Fibroblast of villous mesenchyme (primary cell): ENCODE measurements at regions not wholly inside any gene's neighbourhood (a gene's known extent, or its start where the extent isn't known, plus 50 kb on each side); places are given as distances from the start of the nearest gene placed in this dataset.

ENCODE experiments used
- DNase-seq: peaks from one replicate; pipeline ENCODE4 v3.0.0-alpha.2; 2010; ENCODE audit warnings: low read depth
- H3K4me3 ChIP-seq: 2 replicates; pipeline ENCODE4 v1.5.1; 2011; ENCODE audit warnings: low read depth, mild to moderate bottlenecking, low read length
- CTCF ChIP-seq: IDR thresholded peaks from 2 replicates; pipeline ENCODE4 v1.5.1; 2012; ENCODE audit warnings: low read depth, mild to moderate bottlenecking, low read length; ENCODE audit not compliant: insufficient read depth

GRCh38 chr13:106630650-106631049, 62.7 kb upstream of the ARGLU1 start:
- no peak for TF ChIP-seq CTCF
- H3K4me3 ChIP-seq: no peak overlapping the region
- DNase-seq: no peak

- H3K4me3 ChIP-seq: no peak overlapping the region
- no peak for DNase-seq
- no peak for TF ChIP-seq CTCF
Measured at GRCh38 chr13:106630162-106630561, 62.2 kb upstream of the ARGLU1 start.

GRCh38 chr13:106628936-106629659, 61.2 kb upstream of the ARGLU1 start:
- no peak for TF ChIP-seq CTCF
- H3K4me3 ChIP-seq: no peak overlapping the region
- DNase-seq: no peak

- no peak for TF ChIP-seq CTCF
- no peak for DNase-seq
- H3K4me3 ChIP-seq: no peak overlapping the region
Measured at GRCh38 chr13:106626473-106626872, 58.5 kb upstream of the ARGLU1 start.

- no peak for DNase-seq
- no peak overlapping the region for H3K4me3 ChIP-seq
- TF ChIP-seq CTCF: no peak
Measured at GRCh38 chr13:106625578-106625977, 57.6 kb upstream of the ARGLU1 start.

GRCh38 chr13:106623799-106624460, 56.0 kb upstream of the ARGLU1 start:
- no peak for TF ChIP-seq CTCF
- DNase-seq: no peak
- H3K4me3 ChIP-seq: no peak overlapping the region

- no peak for TF ChIP-seq CTCF
- no peak overlapping the region for H3K4me3 ChIP-seq
- no peak for DNase-seq
Measured at GRCh38 chr13:106621833-106622232, 53.9 kb upstream of the ARGLU1 start.
